Posterior vena cava (tissue), 2 donors: ENCODE measurements at regions not wholly inside any gene's neighbourhood (a gene's known extent, or its start where the extent isn't known, plus 50 kb on each side); places are given as distances from the start of the nearest gene placed in this dataset.
"Not testable (repeated sequence)": the region's sequence is repeated elsewhere in the genome, so short reads cannot be mapped to it uniquely, and the experiment has no call there.

Experiments
- DNase-seq: peaks from one replicate; pipeline ENCODE4 v3.0.0-alpha.2; 2020; ENCODE audit warnings: low spot score
- intact Hi-C, 2 donors: fragments of 100-400 bp; cut with DNase I; formaldehyde crosslinking; loops; one replicate each; pipeline versions ENCODE4 v1.14.1 to v1.14.2; 2022 to 2023
- donor health status: DM: yes; HTN: yes; CAD: no.
- donor health status: DM: yes; HTN: yes; CAD: no.

DNA sequence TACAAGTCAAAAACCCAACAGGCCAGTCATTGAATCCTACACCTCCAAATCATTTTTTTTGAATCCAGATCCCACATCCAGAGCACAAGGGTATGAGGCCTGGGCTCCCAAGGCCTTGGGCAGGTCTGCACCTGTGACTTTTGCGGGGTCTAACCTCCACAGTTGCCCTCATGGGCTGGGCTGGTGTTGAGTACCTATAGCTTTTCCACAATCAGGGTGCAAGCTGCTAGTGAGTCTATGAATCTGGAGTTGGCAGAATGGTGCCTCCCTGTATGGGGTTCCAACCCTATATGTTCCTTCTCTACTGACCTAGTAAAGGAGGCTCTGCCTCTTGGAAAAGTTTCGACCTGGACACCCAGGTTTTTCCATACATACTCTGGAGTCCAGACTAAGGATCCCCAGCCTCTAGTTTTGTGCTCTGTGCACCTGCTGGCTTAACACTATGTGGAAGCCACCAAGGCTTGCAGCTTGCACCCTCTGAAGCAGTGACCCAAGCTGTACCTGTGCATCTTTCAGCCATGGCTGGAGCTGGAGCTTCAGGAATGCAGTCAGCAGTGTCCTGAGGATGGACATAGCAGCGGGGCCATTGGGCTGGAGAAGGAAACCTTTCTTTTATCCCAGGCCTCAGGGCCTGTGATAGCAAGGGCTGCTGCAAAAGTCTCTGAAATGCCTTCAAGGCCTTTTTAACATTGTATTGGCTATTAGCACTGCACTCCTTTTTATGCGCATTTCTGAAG, 233.6 kb downstream of the CWH43 start:
- intact Hi-C loops: not testable (repeated sequence)
- peak; percentile 78 for DNase-seq

DNA sequence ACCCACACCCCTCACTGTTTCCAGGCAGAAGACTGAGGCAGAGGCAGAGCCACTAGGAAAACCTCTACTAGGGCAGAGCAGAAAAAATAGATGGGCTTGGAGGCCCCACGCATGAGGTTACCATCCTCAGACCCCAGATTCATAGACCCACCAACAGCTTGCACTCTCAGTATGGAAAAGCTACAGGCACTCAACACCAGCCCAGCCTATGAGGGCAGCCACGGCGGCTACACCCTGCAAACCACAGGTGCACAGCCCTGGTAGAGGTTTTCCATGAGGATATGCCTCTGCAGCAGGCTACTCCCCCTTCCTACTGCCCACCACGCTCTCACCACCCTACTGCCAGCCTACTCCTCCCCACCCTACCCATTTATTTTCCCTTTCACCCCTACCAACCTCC, 235.1 kb downstream of the CWH43 start:
- DNase-seq: peak; percentile 77
- intact Hi-C loops: no loop called here

DNA sequence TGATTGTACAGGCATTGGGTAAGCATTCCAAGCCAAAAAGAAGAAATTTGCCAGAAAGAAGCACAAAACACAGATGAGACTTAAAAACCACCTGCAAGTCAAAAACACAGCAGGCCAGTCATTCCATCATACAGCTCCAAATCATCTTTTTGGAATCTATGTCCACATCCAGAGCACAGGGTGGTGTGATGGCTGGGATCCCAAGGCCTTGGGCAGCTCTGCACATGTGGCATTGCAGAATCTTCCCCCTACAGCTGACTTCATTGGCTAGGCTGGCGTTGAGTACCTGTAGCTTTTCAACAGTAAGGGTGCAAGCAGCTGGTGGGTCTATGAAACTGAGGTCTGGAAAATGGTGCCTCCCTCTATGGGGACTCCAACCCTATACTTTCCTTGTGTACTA, 236.7 kb downstream of the CWH43 start:
- intact Hi-C loops: not testable (repeated sequence)
- DNase-seq: peak; percentile 81

DNA sequence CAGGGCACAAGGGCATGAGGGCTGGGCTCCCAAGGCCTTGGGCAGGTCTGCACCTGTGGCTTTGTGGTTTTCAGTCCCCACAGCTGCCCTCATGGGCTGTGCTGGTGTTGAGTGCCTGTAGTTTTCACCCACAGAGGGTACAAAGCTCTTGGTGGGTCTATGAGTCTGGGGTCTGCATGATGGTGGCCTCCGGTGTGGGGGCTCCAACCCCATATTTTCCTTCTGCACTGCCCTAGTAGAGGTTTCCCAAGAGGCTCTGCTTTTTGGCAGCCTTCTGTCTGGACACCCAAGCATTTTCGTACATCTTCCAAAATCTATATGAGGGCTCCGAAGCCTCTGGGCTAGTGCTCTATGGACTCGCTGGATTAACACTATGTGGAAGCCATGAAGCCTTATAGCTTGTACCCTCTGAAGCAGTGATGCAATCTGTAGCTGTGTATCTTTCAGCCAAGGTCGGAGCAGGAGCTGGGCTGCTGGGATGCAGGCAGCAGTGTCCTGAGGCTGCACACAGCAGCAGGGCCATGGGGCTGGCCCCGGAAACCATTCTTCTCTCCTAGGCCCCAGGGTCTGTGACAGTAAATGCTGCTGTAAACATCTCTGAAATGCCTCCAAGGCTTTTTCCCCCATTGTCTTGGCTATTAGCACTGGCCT, 240.3 kb downstream of the CWH43 start:
- peak; percentile 74 for DNase-seq
- intact Hi-C loops: not testable (repeated sequence)

DNA sequence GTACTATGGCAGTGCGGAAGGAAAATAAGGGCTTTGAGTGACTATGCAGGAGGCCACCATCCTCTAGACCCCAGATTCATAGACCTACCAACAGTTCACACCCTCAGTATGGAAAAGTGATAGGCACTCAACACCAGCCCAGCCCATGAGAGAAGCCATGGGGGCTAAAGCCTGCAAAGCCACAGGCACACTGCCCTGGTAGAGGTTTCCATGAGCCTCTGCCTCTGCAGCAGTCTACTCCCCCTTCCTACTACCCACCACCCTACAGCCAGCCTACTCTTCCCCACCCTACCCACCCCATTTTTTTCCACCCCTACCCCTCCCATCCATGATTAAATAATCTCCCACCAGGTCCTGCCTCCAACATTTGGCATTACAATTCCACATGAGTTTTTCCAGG, 241.9 kb downstream of the CWH43 start:
- intact Hi-C loops, DNase-seq: not testable (repeated sequence)

DNA sequence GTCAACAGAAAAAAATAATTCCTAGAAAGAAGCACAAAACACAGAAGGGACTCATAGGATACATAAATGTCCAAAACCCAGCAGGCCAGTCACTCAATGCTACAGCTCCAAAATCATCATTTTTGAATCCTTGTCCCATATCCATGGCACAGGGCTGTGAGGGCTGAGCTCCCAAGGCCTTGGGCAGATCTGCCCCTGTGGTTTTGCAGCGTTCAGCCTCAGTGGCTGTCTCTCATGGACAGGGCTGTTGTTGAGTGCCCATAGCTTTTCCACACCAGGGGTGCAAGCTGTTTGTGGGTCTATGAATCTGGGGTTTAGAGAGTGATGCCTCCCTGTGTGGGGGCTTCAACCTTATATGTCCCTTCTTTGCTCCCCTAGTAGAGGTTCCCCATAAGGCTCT, 243.2 kb downstream of the CWH43 start:
- DNase-seq, intact Hi-C loops: not testable (repeated sequence)

DNA sequence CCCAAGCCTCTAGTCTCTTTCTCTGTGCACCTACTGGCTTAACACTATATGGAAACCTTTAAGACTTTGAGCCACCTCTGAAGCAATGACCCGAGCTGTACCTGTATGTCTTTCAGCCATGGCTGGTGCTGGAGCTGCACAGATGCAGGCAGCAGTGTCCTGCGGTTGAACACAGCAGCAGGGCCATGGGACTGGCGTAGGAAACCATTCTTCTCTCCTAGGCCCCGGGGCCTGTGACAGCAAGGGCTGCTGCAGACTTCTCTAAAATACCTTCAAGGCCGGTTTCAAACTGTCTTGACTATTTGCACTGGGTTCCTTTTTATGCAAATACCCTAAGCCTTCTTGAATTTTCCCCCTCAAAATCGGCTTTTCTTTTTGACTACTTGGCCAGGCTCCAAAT, 243.6 kb downstream of the CWH43 start:
- DNase-seq, intact Hi-C loops: not testable (repeated sequence)

DNA sequence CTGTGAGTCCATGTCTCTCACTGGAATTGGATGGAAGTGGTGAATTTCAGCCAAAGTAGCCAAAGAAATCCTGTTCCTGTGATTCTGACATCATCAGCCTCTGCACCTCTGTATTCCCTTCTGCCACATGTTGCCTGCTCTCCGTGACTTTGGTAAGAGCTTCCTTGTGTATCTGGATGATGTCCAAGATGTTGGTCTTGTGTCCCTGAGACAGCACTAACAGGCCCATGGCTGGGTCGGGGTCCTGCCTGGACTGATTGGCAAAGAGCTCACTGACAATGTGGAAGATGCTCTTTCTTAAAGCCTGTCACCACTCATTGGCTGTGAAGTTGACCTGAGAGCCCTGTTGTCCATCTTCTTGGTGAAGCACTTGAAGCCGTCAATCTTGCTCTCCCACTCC, 247.3 kb downstream of the CWH43 start:
- DNase-seq, intact Hi-C loops: not testable (repeated sequence)

DNA sequence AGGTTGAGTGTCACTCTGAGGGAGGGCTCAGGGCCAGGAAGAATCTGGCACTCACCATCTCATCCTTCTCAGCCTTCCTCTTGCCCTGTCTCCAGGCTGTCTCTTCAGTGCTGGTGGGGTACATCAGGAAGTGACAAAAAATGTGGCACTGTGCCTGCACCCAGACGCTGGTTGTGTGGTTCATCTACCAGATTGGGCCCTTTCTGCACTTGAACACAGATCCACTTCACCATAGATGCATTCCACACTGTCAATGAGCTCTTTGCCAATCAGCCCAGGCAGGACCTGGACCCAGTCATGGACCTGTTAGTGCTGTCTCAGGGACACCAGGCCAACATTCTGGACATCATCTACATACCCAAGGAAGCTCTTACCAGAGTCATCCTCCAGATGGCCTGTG, 247.7 kb downstream of the CWH43 start:
- intact Hi-C loops, DNase-seq: not testable (repeated sequence)

DNA sequence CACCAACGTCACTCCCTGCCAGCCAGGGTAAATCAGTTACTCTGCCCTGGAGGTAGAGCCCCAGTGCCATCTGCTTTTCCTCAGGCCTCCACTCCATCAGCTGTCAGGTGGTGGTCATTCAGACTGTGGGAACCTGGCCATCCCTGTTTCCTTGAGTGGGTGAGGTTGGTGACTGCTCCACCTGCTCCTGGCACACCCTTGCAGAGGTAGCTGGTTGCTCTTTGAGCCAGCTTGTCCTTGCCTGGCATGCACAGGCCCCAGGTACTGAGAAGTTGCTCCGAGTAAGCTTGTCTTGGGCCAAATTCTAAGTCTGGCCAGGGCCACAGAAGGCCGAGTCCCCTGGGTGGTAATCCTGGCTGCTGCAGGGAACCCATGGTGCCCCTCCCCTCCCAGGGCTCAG, 248.3 kb downstream of the CWH43 start:
- intact Hi-C loops: not testable (repeated sequence)
- peak; percentile 79 for DNase-seq

DNA sequence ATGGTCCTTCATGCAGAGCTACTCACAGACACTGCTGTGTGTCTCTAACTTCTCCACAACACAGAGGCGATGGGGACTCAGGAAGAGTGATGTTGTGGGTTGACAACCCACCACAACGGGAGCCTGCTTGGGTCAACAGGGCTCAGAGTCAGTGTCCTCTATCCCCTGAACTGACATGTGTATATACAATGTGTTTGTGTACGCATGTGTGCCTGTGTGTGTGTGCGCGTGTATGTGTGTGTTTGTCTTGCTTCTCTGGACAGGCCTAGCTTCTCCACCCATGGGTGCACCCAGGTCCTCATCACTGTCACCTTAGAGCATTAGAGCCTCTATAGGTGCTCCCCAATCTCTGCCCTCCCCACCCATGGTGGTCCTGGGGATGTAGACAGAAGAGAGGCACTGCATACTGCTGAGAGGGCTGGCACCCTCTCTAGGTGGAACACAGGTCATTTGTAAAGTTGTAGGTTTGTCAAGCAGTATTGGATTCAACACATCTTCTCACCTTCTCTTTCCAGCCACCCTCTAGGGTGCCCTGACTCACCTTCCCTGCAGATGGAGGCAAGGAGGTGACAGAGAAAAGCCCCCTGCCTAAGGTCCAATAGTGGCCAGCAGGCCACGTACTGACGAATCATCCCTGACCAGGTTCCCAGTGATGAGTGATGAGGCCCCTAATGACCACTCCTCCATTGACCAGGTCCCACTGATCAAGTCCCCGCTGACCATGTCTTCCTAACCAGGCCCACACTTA, 249.5 kb downstream of the CWH43 start:
- DNase-seq, intact Hi-C loops: not testable (repeated sequence)

DNA sequence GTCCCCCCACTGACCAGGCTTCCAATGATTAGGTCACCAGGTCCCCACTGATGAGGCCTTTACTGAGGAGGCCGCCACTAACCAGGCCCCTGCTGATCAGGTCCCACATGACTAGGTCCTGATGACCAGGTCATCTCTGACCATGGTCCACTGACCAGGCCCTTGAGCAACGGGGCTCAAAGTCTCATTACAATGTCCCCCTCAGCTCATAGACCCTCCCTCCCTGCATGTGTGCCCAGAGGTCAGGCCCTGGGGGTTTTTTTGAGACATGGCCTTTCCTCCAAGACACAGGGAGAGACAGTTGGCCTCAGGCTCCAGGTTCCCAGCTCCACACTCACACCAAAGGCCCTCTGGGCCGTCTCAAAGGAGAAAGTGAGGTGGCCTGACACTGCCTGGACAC, 250.4 kb downstream of the CWH43 start:
- DNase-seq, intact Hi-C loops: not testable (repeated sequence)

DNA sequence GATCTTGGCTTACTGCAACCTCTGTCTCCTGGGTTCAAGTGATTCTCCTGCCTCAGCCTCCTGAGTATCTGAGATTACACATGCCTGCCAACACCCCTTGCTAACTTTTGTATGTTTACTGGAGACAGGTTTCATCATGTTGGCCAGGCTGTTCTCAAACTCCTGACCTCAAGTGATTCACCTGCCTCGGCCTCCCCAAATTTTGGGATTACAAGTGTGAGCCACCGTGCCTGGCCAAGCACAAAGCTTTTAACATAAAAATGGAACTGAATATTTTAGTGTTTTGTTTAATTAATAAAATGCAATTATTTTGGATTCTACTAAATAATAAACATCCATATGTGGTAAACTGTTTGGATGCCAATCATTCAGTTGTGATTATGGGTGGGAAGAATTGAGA, 255.2 kb downstream of the CWH43 start:
- DNase-seq, intact Hi-C loops: not testable (repeated sequence)

DNA sequence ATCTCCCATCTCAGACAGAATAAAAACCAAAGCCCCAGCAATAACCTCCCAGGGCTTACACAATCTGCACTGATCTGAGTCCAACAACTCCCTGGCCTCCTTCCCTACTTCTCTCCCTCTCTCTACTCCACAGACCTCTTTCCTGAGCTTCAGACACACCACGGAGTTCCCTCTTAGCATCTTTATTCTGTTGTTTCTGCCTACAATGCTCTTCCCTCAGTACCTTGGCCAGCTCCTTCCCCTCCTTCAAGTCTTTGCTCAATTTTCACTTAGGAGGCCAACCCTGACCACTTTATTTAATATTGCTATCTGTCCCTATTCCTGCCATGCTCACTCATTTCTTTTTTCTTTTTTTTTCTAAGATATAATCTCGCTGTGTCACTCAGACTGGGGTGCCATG, 276.7 kb downstream of the CWH43 start:
- DNase-seq, intact Hi-C loops: not testable (repeated sequence)

DNA sequence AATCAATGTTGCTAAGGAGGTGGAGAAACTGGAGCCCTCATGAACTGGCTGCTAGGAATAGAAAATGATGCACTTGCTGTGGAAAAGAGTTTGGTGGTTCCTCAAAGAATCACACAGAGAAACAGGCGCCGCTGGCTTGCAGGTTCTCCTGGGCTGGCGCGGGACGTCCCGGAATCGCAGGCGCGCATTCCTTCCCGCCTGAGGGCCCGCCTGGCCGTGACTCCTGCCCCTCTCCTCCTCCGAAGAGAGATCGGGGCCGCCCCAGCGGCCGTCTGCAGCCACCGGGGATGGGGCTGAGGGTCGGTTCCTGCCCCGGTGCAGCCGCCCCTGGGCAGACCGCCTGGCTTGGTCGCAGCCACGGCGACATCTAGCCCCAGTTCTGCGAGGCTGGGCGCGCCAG, 284.4 kb downstream of the CWH43 start:
- DNase-seq: peak; percentile 80
- intact Hi-C loops: not testable (repeated sequence)

DNA sequence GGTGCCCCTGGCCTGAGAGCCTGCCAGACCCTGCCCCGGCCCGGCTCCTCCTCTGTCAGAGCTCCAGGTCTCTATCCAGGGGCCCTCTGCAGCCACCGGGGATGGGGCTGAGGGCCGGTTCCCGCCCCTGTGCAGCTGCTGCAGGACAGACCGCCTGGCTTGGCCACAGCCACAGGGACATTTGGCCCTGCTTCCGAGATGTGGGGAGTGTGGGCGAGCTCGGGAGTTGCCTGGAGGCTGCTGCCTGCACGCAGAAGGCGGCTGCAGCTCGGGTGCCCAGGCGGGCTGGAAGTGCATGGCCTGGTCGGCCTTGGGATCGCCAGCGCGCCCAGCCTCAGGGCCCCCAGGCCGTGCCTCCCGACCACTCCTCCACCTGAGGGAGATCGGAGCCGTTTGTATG, 284.8 kb downstream of the CWH43 start:
- DNase-seq, intact Hi-C loops: not testable (repeated sequence)

DNA sequence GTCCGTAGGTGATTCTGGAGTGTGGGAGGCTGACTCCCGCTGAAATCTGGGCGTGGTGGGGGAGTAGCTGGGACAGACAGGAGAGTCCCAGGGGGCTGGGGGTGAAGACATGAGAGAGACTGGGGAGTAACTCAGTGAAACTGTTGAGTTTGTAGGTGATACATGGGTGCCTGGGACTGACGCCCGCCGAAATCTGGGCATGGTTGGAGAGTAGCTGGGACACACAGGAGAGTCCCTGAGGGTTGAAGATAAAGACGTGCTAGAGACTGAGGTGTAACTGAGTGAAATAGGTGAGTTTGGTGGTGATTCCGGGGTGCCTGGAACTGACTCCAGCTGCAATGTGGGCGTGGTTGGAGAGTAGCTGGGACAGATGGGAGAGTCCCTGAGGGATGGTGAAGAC, 299.8 kb downstream of the CWH43 start:
- peak; percentile 86 for DNase-seq
- intact Hi-C loops: not testable (repeated sequence)

DNA sequence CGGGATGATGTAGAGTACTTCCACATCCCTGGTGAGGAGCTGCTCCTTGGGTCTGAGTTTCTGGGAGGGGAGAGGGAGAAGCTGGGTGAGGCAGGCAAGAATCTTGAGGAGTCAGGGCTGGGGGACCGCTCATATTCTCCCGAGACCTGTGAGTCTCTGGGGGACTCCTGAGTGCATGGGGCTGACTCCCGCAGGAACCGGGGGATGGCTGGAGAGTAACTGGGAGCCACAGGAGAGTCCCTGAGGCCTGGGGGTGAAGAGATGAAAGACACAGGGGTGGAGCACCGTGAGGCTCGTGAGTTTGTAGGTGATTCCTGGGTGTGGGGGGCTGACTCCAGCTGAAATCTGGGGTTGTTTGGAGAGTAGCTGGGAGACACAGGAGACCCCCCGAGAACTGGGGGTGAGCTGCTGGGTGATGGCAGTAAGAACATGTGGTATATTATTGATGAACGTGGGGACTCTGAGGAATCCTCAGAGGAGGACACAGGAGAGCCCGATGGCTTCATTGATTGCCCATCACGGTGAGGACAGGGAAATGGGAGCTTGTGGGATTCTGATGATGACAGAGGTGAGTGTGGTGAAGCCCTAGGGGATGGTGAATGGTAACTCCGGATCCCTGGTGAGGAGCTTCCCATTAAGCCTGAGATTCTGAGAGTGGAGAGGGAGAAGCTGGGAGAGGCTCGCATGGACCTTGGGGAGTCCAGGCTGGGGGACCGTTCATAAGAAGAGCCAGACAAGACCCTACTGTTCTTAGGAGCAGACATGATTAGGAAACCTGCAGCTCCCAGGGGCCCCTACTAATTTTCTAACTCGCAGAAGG, 301.1 kb downstream of the CWH43 start:
- peak; percentile 92 for DNase-seq
- intact Hi-C loops: not testable (repeated sequence)

DNA sequence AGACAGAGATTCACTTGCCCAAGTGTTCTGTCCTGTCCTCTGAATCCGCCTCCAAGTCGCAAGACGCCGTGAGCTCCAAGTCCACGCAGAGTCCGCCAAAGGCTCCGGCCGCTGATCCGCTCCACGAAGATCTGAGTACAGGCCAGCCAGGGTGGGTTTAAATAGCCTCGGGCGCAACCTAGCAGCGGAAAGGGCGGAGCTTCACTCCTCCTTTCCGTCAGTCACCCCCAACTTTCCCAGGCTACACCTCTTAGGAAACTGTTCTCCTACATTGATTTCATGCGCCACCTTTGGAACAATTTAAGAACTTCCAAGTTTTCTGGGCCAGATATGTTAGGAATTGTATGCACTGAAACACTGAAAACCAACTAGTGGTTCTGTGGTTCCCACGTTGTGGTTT, 301.8 kb downstream of the CWH43 start:
- peak; percentile 95 for DNase-seq
- intact Hi-C loops: not testable (repeated sequence)
